ENCODE measurements at regions not wholly inside any gene's neighbourhood (a gene's known extent, or its start where the extent isn't known, plus 50 kb on each side); places are given as distances from the start of the nearest gene placed in this dataset.
"Not testable (repeated sequence)": the region's sequence is repeated elsewhere in the genome, so short reads cannot be mapped to it uniquely, and the experiment has no call there.

GRCh38 chr2:87198422-87198821, 176.8 kb upstream of the PLGLB1 start:
- not testable (repeated sequence) for DNase-seq (ENCODE audit: low spot score)

- DNase-seq (ENCODE audit: low spot score) = not testable (repeated sequence)
These were observed 177.6 kb upstream of the PLGLB1 start for GRCh38 chr2:87199228-87199627.

GRCh38 chr2:87204569-87205147, 183.0 kb upstream of the PLGLB1 start:
- not testable (repeated sequence) for DNase-seq (ENCODE audit: low spot score)

- not testable (repeated sequence) for DNase-seq (ENCODE audit: low spot score)
These were observed 191.3 kb upstream of the PLGLB1 start for GRCh38 chr2:87212938-87213337.

- not testable (repeated sequence) for DNase-seq (ENCODE audit: low spot score)
These were observed 195.4 kb upstream of the PLGLB1 start for GRCh38 chr2:87217005-87217404.

GRCh38 chr2:87217741-87218410, 196.2 kb upstream of the PLGLB1 start:
- not testable (repeated sequence) for DNase-seq (ENCODE audit: low spot score)

GRCh38 chr2:87220651-87221050, 199.0 kb upstream of the PLGLB1 start:
- not testable (repeated sequence) for DNase-seq (ENCODE audit: low spot score)

GRCh38 chr2:87222131-87222530, 200.5 kb upstream of the PLGLB1 start:
- DNase-seq (ENCODE audit: low spot score) = not testable (repeated sequence)

- DNase-seq (ENCODE audit: low spot score) = not testable (repeated sequence)
These were observed 202.2 kb upstream of the PLGLB1 start for GRCh38 chr2:87223873-87224272.

- not testable (repeated sequence) for DNase-seq (ENCODE audit: low spot score)
These were observed 207.5 kb upstream of the PLGLB1 start for GRCh38 chr2:87229091-87229689.

- not testable (repeated sequence) for DNase-seq (ENCODE audit: low spot score)
These were observed 208.3 kb upstream of the PLGLB1 start for GRCh38 chr2:87229964-87230363.

- not testable (repeated sequence) for DNase-seq (ENCODE audit: low spot score)
These were observed 213.8 kb upstream of the PLGLB1 start for GRCh38 chr2:87235333-87235981.

GRCh38 chr2:87237570-87238336, 216.1 kb upstream of the PLGLB1 start:
- not testable (repeated sequence) for DNase-seq (ENCODE audit: low spot score)

- DNase-seq (ENCODE audit: low spot score) = not testable (repeated sequence)
These were observed 218.0 kb upstream of the PLGLB1 start for GRCh38 chr2:87239558-87240215.

- not testable (repeated sequence) for DNase-seq (ENCODE audit: low spot score)
These were observed 224.5 kb upstream of the PLGLB1 start for GRCh38 chr2:87246066-87246717.

- not testable (repeated sequence) for DNase-seq (ENCODE audit: low spot score)
These were observed 230.4 kb upstream of the PLGLB1 start for GRCh38 chr2:87252046-87252445.

GRCh38 chr2:87254562-87254961, 232.9 kb upstream of the PLGLB1 start:
- not testable (repeated sequence) for DNase-seq (ENCODE audit: low spot score)

- DNase-seq (ENCODE audit: low spot score) = not testable (repeated sequence)
These were observed 233.8 kb upstream of the PLGLB1 start for GRCh38 chr2:87255410-87255809.

- not testable (repeated sequence) for DNase-seq (ENCODE audit: low spot score)
These were observed 237.2 kb upstream of the PLGLB1 start for GRCh38 chr2:87258887-87259286.

GRCh38 chr2:87262184-87262702, 240.6 kb upstream of the PLGLB1 start:
- DNase-seq (ENCODE audit: low spot score) = not testable (repeated sequence)

Measured in kidney capillary endothelial cell (primary cell).